ENCODE measurements at regions not wholly inside any gene's neighbourhood (a gene's known extent, or its start where the extent isn't known, plus 50 kb on each side); places are given as distances from the start of the nearest gene placed in this dataset.

DNA sequence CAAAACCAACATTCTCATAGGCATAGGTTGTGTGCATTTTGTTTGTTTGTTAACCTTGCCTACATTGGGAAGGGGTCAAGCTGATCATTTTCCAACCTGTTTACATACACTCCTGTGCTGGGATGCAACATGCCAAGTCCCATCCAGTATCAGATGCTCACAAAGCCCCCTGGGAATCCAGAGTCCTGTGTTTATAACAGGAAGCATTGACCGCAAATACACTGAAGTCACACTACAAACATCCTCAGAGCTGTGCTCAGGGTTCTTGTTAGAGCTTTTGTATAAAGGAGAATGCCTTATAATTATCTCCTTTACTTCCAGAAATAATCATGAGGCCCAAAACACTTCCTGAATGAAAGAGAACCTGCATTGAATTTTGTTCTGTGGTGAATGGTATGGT is 488.7 kb upstream of the TCF4 start:
- no peak overlapping the region for H3K4me3 ChIP-seq (ENCODE audit: extremely low read depth in 1 of 4, insufficient read depth in 2 of 4, low read depth in 3 of 4, low read length in 4 of 4)
- no peaks in the 10 kb centered on the region for H3K23me2 ChIP-seq (ENCODE audit: low read depth, low read length)
- H3K9ac ChIP-seq (replicated peaks in 1 of 4; ENCODE audit: extremely low read depth in 1 of 4, low read depth in 3 of 4, low read length in 3 of 4), result no peak overlapping the region
- no peak overlapping the region for H3K4me2 ChIP-seq (ENCODE audit: insufficient read depth in 1 of 2, low read depth in 2 of 2, low read length in 2 of 2)
- no peak overlapping the region for H4K91ac ChIP-seq (replicated peaks; ENCODE audit: insufficient read length, low read length)
- no peak overlapping the region for H4K5ac ChIP-seq (ENCODE audit: insufficient read length, low read depth, low read length)
- H3K9me3 ChIP-seq (ENCODE audit: insufficient read depth in 2 of 2, low read depth in 1 of 2, low read length in 1 of 2), result no peaks in the 10 kb centered on the region
- H3K27me3 ChIP-seq (replicated peaks in 1 of 4; ENCODE audit: control insufficient read depth in 3 of 4, extremely low read depth in 1 of 4, insufficient read depth in 3 of 4, low read length in 3 of 4), result no peaks in the 10 kb centered on the region
- H3K27ac ChIP-seq (ENCODE audit: low read depth, low read length), result no peak overlapping the region
- TF ChIP-seq NRF1 (IDR thresholded peaks at IDR 0.05; ENCODE audit: low read depth, low read length) (no peak), YY1 (IDR thresholded peaks at IDR 0.05; ENCODE audit: low read depth, low read length) (no peak), SRF (IDR thresholded peaks at IDR 0.05; ENCODE audit: low read depth, low read length) (no peak)
- no peak overlapping the region for H3K14ac ChIP-seq (ENCODE audit: insufficient read length)
- no peak overlapping the region for H3K4ac ChIP-seq (replicated peaks; ENCODE audit: insufficient read length, low read depth, low read length)
- H3K23ac ChIP-seq (ENCODE audit: insufficient read length), result no peak overlapping the region
- H3K79me2 ChIP-seq (ENCODE audit: control insufficient read depth in 1 of 2, insufficient read depth in 2 of 2, low read length in 2 of 2), result no peaks in the 10 kb centered on the region
- H4K20me1 ChIP-seq (replicated peaks in 1 of 2; ENCODE audit: control insufficient read depth in 1 of 2, insufficient read depth in 2 of 2, low read length in 2 of 2), result no peaks in the 10 kb centered on the region
- H4K8ac ChIP-seq (ENCODE audit: extremely low read depth, insufficient read depth, low read length), result no peak overlapping the region
- no peak overlapping the region for H2BK12ac ChIP-seq (ENCODE audit: low read depth, low read length)
- DNase-seq (ENCODE audit: low read depth in 1 of 2, low spot score in 2 of 2) (no peak), FAIRE-seq (no peak)
- no peak overlapping the region for H3K18ac ChIP-seq (ENCODE audit: extremely low read depth, low read length)
- H2BK20ac ChIP-seq (ENCODE audit: low read length), result no peak overlapping the region
- no peak overlapping the region for H2AK5ac ChIP-seq (ENCODE audit: low read depth, low read length)
- H3K4me1 ChIP-seq (replicated peaks in 1 of 4; ENCODE audit: control insufficient read depth in 3 of 4, insufficient read depth in 4 of 4, low read length in 3 of 4), result no peaks in the 10 kb centered on the region
- ChIA-PET CTCF (ENCODE audit: partially characterized antibody) (interaction anchor here (1.1 to 1.3 kb wide), 2 partner anchors 15 to 19 kb away, joined by 3 to 5 read pairs; no protein-coding TSS in a partner anchor), POLR2A (ENCODE audit: partially characterized antibody) (no interaction called here)
- H2BK120ac ChIP-seq (replicated peaks; ENCODE audit: low read depth, low read length), result no peak overlapping the region
- no peak overlapping the region for H2BK15ac ChIP-seq (ENCODE audit: low read length)
- WGBS, 2 experiments (ENCODE audit: extremely low coverage in 1 of 2, insufficient coverage in 1 of 2, insufficient read length in 1 of 2, insufficient replicate concordance in 2 of 2, low coverage in 1 of 2, low lambda C conversion rate in 2 of 2, missing lambda C conversion rate in 1 of 2), result 78% methylated on average over 1 of the region's 1 CpG; no CpG with 5 or more reads in 1 of the 2 experiments
- H3K56ac ChIP-seq (replicated peaks; ENCODE audit: insufficient read length, low read depth, low read length), result no peak overlapping the region
- no peaks in the 10 kb centered on the region for H3K79me1 ChIP-seq (ENCODE audit: low read depth, low read length)
- H2BK5ac ChIP-seq (ENCODE audit: low read depth, low read length), result no peak overlapping the region
- no peak overlapping the region for H2AFZ ChIP-seq (ENCODE audit: low read length)
- no peaks in the 10 kb centered on the region for H3K36me3 ChIP-seq (ENCODE audit: control insufficient read depth in 2 of 4, insufficient read depth in 4 of 4, low read length in 3 of 4)

Measured in H1 (cell line).